OCI-LY7 (cell line): ENCODE measurements at regions not wholly inside any gene's neighbourhood (a gene's known extent, or its start where the extent isn't known, plus 50 kb on each side); places are given as distances from the start of the nearest gene placed in this dataset.

Experiments used
- BruUV-seq: library from RNA; stranded (reverse); fragments of 400-500 nt; replicated peaks from 2 replicates; lab custom pipeline; 2021; lab: Mats Ljungman, UMichigan
- CTCF ChIA-PET: fragments of 300-600 bp; sonication (Branson Sonifier 250); formaldehyde crosslinking; loops from one replicate; lab custom pipeline; 2022; ENCODE audit warnings: antibody characterized with exemption; ENCODE audit not compliant: unreplicated experiment; lab: Charles Lee
- POLR2A ChIA-PET: fragments of 300-600 bp; sonication (Branson Sonifier 250); formaldehyde crosslinking; loops from one replicate; lab custom pipeline; 2022; ENCODE audit warnings: antibody characterized with exemption; lab: Charles Lee
- DNase-seq: peaks from one replicate; pipeline ENCODE4 v3.0.0-alpha.2; 2015; ENCODE audit warnings: low spot score
- H2AFZ ChIP-seq: fragments of 200-600 bp; sonication (generic), shearing (Covaris generic); 2 replicates; pipeline ENCODE4 v1.6.1; 2014; ENCODE audit warnings: mild to moderate bottlenecking, antibody characterized with exemption, low read length, moderate library complexity
- H3K27ac ChIP-seq: fragments of 200-600 bp; sonication (generic); 2 replicates; pipeline ENCODE4 v1.5.1; 2014; ENCODE audit warnings: mixed run types, low read depth, mild to moderate bottlenecking, moderate library complexity, low read length, inconsistent platforms; ENCODE audit not compliant: poor library complexity, severe bottlenecking
- H3K36me3 ChIP-seq: fragments of 200-600 bp; sonication (generic); 2 replicates; pipeline ENCODE4 v1.6.1; 2014; ENCODE audit warnings: mild to moderate bottlenecking, antibody characterized with exemption, low read length, moderate library complexity, mixed read lengths; ENCODE audit not compliant: insufficient read depth
- H3K4me1 ChIP-seq: fragments of 200-600 bp; sonication (generic); 2 replicates; pipeline ENCODE4 v1.5.1; 2014; ENCODE audit warnings: mild to moderate bottlenecking, low read length; ENCODE audit not compliant: insufficient read depth, poor library complexity, severe bottlenecking
- H3K4me2 ChIP-seq: fragments of 200-600 bp; sonication (generic); 2 replicates; pipeline ENCODE4 v1.6.1; 2014; ENCODE audit warnings: mild to moderate bottlenecking, low read length
- H3K4me3 ChIP-seq: fragments of 200-600 bp; sonication (generic); 2 replicates; pipeline ENCODE4 v1.5.1; 2014; ENCODE audit warnings: mild to moderate bottlenecking, low read depth, low read length; ENCODE audit not compliant: poor library complexity, severe bottlenecking
- H3K79me2 ChIP-seq: fragments of 200-600 bp; sonication (generic); 2 replicates; pipeline ENCODE4 v1.6.1; 2016; ENCODE audit warnings: low read depth, mild to moderate bottlenecking, low read length, moderate library complexity, mixed read lengths; ENCODE audit not compliant: insufficient read depth
- H3K9me2 ChIP-seq: fragments of 200-600 bp; sonication (generic); 2 replicates; pipeline ENCODE4 v1.6.1; 2016; ENCODE audit warnings: mild to moderate bottlenecking, low read length, mixed read lengths; ENCODE audit not compliant: insufficient read depth
- H3K9me3 ChIP-seq: fragments of 200-600 bp; sonication (generic); 2 replicates; pipeline ENCODE4 v1.6.1; 2014; ENCODE audit warnings: mild to moderate bottlenecking, mixed run types, low read length, mixed read lengths
- H4K20me1 ChIP-seq: fragments of 200-600 bp; sonication (generic); 2 replicates; pipeline ENCODE4 v1.6.1; 2014; ENCODE audit warnings: mild to moderate bottlenecking, antibody characterized with exemption, low read length, moderate library complexity, mixed read lengths; ENCODE audit not compliant: insufficient read depth
- CTCF ChIP-seq: fragments of 200-600 bp; sonication (generic); conservative IDR thresholded peaks from 2 replicates; pipeline ENCODE4 v1.5.1; 2014; ENCODE audit warnings: mild to moderate bottlenecking, antibody characterized with exemption, low read length, moderate library complexity, mixed read lengths
- EZH2phosphoT487 ChIP-seq: fragments of 200-600 bp; sonication (generic); IDR thresholded peaks from 2 replicates; pipeline ENCODE4 v1.6.1; 2018; ENCODE audit warnings: low read depth, borderline replicate concordance, mild to moderate bottlenecking, mixed run types, antibody characterized with exemption, low read length, moderate library complexity, mixed read lengths
- intact Hi-C: fragments of 100-400 bp; cut with micrococcal nuclease; formaldehyde crosslinking; loops from one replicate; pipeline ENCODE4 v1.10.0; 2022; ENCODE audit not compliant: unreplicated experiment

DNA sequence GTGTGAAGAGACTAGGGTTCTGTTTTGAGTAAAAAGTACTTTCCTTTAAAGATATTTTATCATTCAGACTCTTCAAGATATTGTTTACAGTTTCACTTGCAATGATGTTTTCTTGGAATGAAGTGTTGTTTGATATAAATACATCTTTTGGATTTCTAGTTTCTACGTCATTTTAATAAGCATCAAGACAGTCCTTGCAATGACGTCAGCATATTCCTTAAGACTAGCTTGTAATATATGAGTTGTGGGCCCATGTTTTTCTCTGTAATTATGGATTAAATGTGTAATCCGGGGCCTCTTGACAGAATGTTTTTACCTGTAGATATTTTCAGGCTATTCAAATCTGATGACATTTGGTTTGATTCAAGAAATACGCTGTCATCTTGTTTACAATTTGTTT, 66.1 kb downstream of the RBMX2 start:
- CTCF ChIA-PET, result no interaction called here
- DNase-seq, result no peak
- intact Hi-C loops, result no loop called here
- Histone ChIP-seq H3K79me2 (no peaks in the 10 kb centered on the region), H3K4me2 (no peak overlapping the region), H2AFZ (no peak overlapping the region), H3K9me2 (no peaks in the 10 kb centered on the region), H3K36me3 (no peaks in the 10 kb centered on the region), H3K9me3 (no peaks in the 10 kb centered on the region), H3K27ac (no peak overlapping the region), H4K20me1 (no peaks in the 10 kb centered on the region), H3K4me1 (no peaks in the 10 kb centered on the region), H3K4me3 (no peak overlapping the region)
- POLR2A ChIA-PET, result no interaction called here
- no TSS peak for BruUV-seq
- TF ChIP-seq EZH2phosphoT487, result no peak

GRCh38 chrX:130468395-130468923, 66.7 kb downstream of the RBMX2 start:
- Histone ChIP-seq H4K20me1 (no peaks in the 10 kb centered on the region), H3K4me3 (no peak overlapping the region), H3K36me3 (no peaks in the 10 kb centered on the region), H3K9me2 (no peaks in the 10 kb centered on the region), H3K79me2 (no peaks in the 10 kb centered on the region), H3K9me3 (no peaks in the 10 kb centered on the region), H3K4me2 (no peak overlapping the region), H3K4me1 (no peaks in the 10 kb centered on the region), H3K27ac (no peak overlapping the region), H2AFZ (no peak overlapping the region)
- POLR2A ChIA-PET, result no interaction called here
- TF ChIP-seq CTCF (no peak), EZH2phosphoT487 (no peak)
- BruUV-seq, result no TSS peak
- CTCF ChIA-PET, result no interaction called here
- DNase-seq, result no peak
- intact Hi-C loops, result no loop called here

GRCh38 chrX:130482871-130483270, 81.1 kb downstream of the RBMX2 start:
- intact Hi-C loops, result no loop called here
- no TSS peak for BruUV-seq
- Histone ChIP-seq H3K4me3 (no peak overlapping the region), H3K4me2 (no peak overlapping the region), H4K20me1 (no peaks in the 10 kb centered on the region), H3K4me1 (no peaks in the 10 kb centered on the region), H3K9me2 (no peaks in the 10 kb centered on the region), H2AFZ (no peak overlapping the region), H3K9me3 (no peaks in the 10 kb centered on the region), H3K27ac (no peak overlapping the region), H3K79me2 (no peaks in the 10 kb centered on the region), H3K36me3 (no peaks in the 10 kb centered on the region)
- no peak for TF ChIP-seq EZH2phosphoT487
- TF ChIP-seq CTCF, result no peak
- POLR2A ChIA-PET, result no interaction called here
- DNase-seq, result no peak
- CTCF ChIA-PET, result no interaction called here
